ENCODE measurements at regions not wholly inside any gene's neighbourhood (a gene's known extent, or its start where the extent isn't known, plus 50 kb on each side); places are given as distances from the start of the nearest gene placed in this dataset.
A peak's percentile ranks its signal among the peaks of the same experiment; 100 is the strongest.
"Not testable (repeated sequence)": the region's sequence is repeated elsewhere in the genome, so short reads cannot be mapped to it uniquely, and the experiment has no call there.

DNA sequence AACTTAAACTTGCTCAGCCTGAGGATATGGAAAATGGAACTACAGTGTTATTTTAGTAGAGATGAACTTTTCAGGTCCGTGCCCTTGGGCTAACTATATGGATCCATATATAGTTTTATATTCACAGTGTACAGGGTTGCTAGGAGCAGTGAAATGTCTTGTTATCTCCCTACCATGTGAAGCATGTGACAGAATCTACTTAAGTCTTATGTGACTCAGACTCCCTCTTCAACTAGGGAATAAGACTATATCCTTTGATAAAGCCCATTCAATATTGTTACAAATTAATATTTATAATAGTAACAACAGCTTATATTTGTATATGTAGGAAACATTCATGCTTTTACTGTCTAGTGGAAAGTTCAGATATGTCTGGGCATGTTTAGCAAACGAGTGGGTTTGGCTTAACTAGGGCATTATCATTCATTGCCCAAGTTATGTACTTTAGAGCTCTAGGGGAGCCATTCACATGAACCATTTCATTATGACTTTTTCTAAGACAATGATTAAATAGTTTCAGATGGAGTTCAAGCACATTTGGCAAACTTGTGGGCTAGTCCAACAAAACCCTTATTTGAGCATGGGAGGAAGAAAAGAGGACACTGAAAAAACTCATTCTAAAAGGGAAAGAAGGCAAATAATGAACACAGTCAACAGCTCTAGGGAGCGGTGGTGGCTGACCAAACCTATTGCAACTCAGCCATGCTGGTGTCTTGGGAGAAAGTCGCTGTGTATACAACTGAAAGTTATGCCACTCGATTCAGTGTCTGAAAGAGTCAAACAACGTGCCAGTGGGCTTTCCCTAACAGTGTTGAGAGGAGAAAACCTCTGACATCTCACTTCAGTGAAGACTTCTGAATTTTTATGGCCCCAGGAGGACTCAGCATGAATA lies 305.9 kb upstream of the G2E3 start:
- Mint-ChIP-seq H3K36me3 (no peaks in the 10 kb centered on the region), H3K27ac (no peak overlapping the region), H3K9me3 (peaks cover 12 to 17% of the 10 kb centered on the region in 2 donors)
- no peak for DNase-seq (ENCODE audit: low spot score in 2 of 2)
- ATAC-seq, result no peak

DNA sequence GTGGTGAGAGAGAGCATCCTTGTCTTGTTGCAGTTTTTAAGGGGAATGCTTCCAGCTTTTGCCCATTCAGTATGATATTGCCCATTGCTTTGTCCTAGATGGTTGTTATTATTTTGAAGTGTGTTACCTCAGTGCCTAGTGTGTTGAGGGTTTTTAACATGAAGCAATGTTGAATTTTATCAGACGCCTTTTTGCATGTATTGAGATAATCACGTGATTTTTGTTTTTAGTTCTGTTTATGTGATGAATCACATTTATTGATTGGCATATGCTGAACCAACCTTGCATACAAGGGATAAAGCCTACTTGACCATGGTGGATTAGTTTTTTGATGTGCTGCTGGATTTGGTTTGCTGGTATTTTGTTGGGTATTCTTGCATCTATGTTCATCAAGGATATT lies 302.3 kb upstream of the G2E3 start:
- Mint-ChIP-seq H3K9me3 (peaks cover 12 to 17% of the 10 kb centered on the region in 2 donors), H3K27ac (no peak overlapping the region), H3K36me3 (no peaks in the 10 kb centered on the region)
- DNase-seq (ENCODE audit: low spot score in 2 of 2) (no peak), ATAC-seq (no peak)

DNA sequence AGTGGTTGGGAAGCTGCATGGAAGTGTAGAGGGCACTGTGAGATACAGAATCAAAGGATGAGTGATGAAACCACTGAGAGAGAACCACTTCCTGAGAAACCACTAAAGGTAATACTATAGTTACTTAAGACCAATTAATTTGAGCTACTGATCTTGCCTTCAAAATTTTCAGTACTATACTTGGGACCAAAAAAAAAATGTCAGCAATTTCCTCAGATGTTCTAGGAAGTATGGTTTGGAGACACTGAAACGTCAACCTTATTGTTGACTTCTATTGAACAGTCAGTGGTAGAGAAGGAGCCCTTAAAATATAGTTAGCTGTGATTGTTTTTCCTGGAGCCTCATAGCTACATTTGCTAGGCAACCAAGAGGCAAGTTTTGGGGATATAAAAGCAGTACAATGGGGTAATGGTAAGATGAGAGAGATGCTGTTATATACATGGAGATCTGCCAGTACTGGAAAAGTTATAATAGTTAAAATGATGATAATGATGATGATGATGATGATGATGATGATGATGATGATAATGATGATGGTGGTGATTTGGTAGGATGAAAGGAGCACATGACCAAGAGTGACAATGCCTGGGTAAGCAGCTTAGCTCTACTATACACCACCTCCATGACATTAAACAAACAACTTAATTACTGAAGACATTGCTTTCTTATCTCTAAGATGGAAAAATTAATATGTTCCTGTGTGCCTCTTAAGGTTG lies 300.9 kb upstream of the G2E3 start:
- H3K27ac Mint-ChIP-seq, result no peak overlapping the region
- H3K36me3 Mint-ChIP-seq, result no peaks in the 10 kb centered on the region
- peaks cover 12 to 15% of the 10 kb centered on the region in 2 donors for H3K9me3 Mint-ChIP-seq
- no peak for ATAC-seq
- DNase-seq (ENCODE audit: low spot score in 2 of 2), result no peak

DNA sequence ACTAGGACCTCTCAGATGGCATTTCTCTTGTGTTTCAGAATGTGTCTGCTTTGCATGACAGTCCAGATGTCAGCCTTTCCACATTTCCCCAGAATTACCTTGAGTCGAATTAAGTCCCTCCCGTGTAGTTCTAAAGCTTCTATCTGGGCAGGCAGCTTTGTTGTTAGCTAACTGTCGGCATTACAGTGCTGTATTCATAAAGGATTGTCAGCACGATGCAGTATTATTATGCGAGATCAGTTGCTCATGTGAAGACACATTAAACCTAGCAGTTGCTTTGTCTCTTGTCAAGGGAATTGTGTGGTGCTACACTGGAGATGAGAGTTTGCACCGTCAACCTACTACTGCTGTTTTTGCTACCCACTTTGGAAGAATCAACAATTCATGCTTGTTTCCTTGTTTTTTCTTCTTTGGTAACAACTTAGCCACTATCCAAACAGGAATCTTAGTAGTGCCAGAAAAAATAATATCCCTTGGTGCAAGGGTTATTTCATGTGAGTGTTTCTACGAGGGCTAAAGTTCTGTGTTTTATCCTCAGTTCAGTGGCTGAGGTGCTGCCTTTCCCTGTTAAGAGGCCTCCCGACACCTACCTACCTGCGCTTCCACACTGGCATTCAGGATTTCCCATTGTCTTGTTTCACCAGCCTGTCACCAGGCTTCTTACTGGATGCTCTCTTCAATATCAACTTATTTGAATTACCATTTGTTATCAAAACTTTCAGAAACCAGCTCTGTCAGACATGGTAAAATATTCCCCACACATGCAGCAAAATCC lies 297.9 kb upstream of the G2E3 start:
- no peak for ATAC-seq
- peaks cover 8 to 10% of the 10 kb centered on the region in 2 donors for H3K9me3 Mint-ChIP-seq
- no peaks in the 10 kb centered on the region for H3K36me3 Mint-ChIP-seq

DNA sequence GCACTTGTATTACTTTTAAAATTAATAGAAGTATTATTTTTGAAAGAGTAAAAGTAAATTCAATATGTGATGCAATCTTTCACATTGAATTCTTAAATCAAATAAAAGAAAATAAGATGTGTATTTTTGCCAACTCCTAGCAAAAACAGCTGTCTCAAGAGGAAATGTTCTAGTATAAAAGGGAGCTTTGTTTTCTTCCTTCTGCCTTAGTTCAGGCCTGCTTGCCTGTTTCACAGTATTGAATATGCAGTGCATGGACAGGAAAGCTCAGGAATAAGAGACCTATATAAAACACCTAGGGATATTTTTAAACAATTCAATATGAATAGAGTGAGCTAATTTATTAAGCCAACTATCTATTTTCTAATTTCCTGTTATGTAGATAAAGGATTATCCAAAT lies 294.8 kb upstream of the G2E3 start:
- H3K27ac Mint-ChIP-seq, result no peak overlapping the region
- no peaks in the 10 kb centered on the region for H3K9me3 Mint-ChIP-seq
- DNase-seq (ENCODE audit: low spot score in 2 of 2), result no peak
- no peak for ATAC-seq
- H3K36me3 Mint-ChIP-seq, result no peaks in the 10 kb centered on the region

More for the DNA sequence above, 297.9 kb upstream of the G2E3 start:
- H3K27ac Mint-ChIP-seq, result peak overlapping the region in 1 of 2 donors; percentile 90
- no peak for DNase-seq (ENCODE audit: low spot score in 2 of 2)

DNA sequence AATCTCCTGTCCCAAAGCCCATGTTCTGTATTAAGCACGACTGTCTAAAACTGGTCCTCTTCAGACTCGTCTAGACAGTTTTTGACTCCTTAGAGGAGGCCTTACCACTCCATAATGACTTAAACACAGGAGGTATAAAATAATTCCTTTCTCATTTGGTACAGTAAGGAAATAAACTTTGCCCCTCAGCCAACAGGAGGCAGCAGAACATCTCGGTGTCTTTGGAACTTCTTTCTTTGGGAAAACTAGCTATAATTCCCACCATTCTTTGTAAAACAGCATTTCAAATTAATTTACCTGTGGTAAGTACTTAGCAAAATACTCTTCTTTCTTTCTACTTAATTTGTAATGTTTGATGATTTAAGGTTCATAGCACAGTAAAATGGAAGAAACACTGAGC lies 292.7 kb upstream of the G2E3 start:
- no peak for ATAC-seq
- H3K9me3 Mint-ChIP-seq, result no peaks in the 10 kb centered on the region
- DNase-seq (ENCODE audit: low spot score in 2 of 2), result no peak
- no peaks in the 10 kb centered on the region for H3K36me3 Mint-ChIP-seq
- no peak overlapping the region for H3K27ac Mint-ChIP-seq

DNA sequence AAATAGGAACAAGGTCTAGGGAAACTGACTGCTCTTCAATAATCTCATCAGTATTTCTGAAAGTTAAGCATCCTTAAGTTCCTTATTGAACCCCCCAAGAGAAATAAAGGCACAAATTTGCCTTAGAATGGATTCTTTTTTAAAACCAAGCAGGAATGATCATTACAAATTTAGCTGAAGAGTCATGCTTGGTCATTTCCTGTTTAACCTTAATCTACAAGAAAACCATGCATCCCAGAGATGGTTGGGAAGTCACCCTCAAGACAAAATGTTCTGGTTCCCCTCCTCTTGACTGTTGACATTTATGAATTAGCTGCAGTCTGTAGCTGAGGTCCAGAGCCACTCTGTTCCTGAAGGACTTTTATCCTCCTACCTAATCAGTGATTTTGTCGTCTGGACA lies 291.8 kb upstream of the G2E3 start:
- DNase-seq (ENCODE audit: low spot score in 2 of 2) (no peak), ATAC-seq (no peak)
- Mint-ChIP-seq H3K36me3 (no peaks in the 10 kb centered on the region), H3K9me3 (no peaks in the 10 kb centered on the region), H3K27ac (no peak overlapping the region)

DNA sequence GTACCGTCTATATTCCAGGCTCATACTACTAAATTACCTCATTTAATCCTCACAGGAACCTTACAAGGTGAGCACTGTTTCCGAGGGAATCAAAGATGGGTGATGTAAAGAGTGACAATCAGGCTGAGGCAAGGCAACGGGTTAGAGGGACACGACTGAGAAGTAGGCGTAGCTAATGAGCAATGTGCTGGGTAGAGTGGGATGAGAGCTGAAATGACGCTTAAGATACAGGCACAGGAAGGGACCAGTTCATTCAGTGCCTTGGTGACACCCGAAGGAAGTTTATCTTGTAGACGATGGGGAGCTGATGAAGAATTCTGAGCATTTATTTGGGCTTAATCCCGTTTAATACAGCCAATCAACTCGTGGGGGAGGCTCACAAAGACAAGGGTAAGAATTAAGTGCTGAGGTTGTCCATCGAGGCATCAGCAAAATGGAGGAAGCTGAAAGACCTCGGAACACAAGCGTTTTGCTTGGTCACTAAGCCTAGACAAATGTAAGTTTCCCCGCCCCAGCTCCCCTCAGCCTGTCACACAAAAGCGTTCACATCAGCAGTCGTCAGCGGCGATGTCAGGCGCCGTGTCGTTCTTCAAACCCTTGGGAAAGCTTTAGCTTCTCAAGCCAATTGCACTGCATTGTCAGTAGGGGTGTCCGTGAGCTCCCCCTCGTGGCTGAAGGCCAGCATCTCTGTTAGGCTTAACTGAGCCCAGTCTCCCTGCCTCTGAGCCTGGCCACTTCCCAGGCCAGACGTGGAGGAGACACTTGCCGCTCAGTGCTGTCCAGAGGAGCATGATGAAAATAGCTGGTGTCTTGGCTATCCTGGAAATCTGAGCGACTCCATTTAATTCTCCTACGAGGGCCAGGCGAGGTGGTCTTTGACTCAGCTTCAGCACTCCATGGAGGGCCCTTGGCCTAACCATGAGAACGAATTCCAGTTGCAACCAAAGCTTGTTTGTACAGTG lies 288.5 kb upstream of the G2E3 start:
- ATAC-seq (peak; percentile 73 to 91), DNase-seq (ENCODE audit: low spot score in 2 of 2) (peak; percentile 57 to 75)
- Mint-ChIP-seq H3K9me3 (no peaks in the 10 kb centered on the region), H3K27ac (no peak overlapping the region), H3K36me3 (no peaks in the 10 kb centered on the region)

DNA sequence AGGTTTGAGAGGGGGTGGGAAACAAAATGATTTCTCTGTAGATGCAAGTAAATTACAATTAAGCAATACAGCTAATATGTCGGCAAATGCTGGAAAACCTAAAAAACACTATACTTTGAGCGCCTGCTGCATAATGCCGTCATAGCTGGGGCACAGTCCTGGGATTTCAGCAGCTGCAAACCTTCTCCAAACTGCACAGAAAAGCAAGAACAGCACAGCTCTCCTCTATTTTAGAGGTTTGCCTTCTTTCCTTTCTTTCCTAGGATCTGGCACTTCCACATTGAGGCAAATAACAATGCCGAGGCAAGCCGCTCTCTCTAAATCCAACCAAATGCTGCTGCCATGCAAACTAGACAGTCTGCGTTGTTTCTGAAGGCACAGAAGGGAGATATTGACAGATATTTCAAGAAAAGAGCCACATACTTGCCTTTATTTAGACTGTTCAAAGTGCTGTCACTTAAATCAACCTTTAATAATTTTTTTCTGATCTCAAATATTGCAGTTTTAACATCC lies 287.1 kb upstream of the G2E3 start:
- DNase-seq (ENCODE audit: low spot score in 2 of 2) (no peak), ATAC-seq (no peak)
- Mint-ChIP-seq H3K27ac (no peak overlapping the region), H3K36me3 (no peaks in the 10 kb centered on the region), H3K9me3 (peaks cover 6 to 8% of the 10 kb centered on the region in 2 donors)

DNA sequence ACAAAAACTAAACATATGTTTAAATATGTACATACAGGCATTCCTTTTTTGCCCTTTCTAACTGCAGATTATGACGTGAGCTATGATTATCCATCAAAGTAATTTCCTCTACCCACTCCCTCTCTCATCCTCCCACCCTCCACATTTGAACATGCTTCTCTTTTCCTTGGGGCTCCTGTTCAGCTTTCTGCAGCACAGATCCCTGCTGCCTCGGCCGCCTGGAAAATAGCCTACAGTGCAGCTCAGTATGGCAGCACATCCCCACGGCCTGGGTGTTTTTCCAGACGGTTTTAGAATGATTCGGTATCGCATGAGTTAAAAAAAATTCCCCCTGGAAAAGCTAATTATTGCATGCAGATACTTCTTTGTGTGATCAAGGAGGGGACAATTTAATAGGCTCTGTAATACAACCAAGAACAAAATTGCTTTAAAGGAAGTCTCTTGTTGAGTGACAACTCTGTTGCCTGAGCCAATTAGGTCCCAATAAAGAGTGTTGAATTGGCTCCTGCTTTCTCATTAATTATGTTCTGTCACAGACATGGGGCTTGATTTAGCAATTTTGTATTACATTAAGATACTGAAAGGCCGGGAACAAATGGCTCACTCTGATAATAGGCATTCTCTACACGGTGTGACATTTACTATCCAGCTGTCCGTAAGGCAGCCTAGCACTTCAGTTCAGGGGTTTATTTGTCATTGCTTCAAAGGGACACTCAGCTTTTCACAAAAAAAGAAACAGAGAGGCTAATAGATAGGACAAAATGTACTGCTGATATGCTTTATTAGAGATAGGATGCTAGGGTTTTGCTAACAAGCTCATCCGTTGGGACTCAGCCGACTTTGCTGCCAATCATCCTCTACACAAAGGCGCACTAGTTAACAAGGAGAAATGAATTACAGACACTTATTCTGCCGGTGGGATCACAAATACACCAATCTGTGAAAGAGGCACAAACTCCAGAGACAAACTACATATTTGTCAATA lies 285.8 kb upstream of the G2E3 start:
- ATAC-seq, result no peak
- no peak for DNase-seq (ENCODE audit: low spot score in 2 of 2)
- Mint-ChIP-seq H3K9me3 (peaks cover 6 to 11% of the 10 kb centered on the region in 2 donors), H3K36me3 (no peaks in the 10 kb centered on the region), H3K27ac (peak overlapping the region in 1 of 2 donors; percentile 26)

DNA sequence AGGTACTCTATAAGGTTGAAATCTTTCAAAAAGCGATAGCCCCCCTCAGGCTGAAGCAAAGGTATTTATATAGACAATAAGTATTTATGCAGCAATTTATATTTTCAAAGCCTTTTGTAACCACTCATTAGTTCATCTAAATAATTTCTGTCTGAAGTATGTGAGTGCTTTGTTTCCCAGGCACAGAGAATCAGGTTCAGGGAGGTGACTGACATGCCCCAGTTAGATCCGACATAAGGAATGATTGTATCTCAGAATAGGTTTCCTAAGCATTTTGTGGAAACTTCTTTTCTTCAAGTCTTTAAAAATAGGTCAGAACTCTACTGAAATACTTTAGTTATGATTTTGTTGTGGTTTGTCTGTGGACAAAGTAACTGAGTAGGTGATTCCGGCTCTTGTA lies 283.4 kb upstream of the G2E3 start:
- Mint-ChIP-seq H3K9me3 (peaks cover 6 to 14% of the 10 kb centered on the region in 2 donors), H3K27ac (no peak overlapping the region), H3K36me3 (no peaks in the 10 kb centered on the region)
- ATAC-seq, result no peak
- DNase-seq (ENCODE audit: low spot score in 2 of 2), result no peak

DNA sequence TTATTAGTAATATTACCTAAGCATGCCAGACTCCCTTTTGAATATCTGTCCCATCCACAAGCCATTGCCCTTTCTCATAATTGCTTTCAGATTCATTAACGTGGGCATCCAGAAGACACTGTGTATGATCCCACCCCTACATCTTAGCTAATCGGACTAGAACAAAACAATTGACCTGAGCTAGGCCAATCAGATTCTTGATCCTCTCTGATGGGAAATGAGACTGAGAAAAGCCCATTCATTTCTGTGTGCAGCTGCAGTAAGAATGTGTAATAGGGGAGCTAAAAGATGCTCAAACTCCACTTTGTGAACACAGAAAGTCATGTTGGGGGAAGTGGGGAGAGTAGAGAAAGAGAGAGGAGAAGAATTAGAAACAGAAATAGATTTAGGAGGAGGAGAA lies 281.7 kb upstream of the G2E3 start:
- no peaks in the 10 kb centered on the region for H3K36me3 Mint-ChIP-seq
- ATAC-seq (no peak), DNase-seq (ENCODE audit: low spot score in 2 of 2) (no peak)
- no peak overlapping the region for H3K27ac Mint-ChIP-seq
- H3K9me3 Mint-ChIP-seq, result peaks cover 6 to 14% of the 10 kb centered on the region in 2 donors

DNA sequence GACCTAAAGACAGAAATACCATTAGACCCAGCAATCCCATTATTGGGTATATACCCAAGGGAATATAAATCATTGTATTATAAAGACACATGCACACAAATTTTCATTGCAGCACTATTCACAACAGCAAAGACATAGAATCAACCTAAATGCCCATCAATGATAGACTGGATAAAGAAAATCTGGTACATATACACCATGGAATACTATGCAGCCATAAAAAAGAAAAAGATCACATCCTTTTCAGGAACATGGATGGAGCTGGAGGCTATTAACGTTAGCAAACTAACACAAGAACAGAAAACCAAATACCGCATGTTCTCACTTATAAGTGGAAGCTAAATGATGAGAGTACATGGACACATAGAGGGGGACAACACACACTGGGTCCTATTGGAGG lies 280.1 kb upstream of the G2E3 start:
- H3K27ac Mint-ChIP-seq; DNase-seq (ENCODE audit: low spot score in 2 of 2); ATAC-seq; H3K36me3 Mint-ChIP-seq: not testable (repeated sequence)
- peaks cover 6 to 14% of the 10 kb centered on the region in 2 donors for H3K9me3 Mint-ChIP-seq

DNA sequence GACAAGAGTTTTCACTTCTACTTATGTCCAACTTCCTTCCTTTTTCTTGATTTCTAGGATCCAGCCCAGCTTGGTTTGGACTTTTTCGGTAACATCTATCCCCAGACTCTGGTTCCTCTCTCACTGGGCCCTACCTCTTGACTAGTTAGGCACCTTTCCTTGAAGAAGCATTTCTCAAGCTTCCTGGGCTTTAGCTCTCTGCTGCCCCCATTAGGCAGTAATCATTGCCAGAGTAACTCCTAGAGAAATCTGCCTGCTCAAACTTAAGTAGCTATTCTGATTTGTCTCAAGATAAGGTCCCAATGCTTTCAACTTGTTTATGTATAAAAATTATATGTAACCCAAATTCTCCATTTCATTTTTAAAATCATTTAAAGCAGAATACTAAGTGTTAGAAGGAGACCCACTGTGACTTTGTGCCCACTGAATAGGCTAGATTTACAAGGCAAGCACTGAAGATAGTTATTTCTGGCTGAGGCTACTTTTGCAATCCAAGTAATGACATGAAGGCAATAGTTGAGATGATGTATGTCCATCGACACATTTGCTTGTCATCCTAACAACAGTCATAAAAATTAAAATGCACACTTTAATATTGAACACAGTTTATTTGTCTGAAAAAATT lies 275.0 kb upstream of the G2E3 start:
- ATAC-seq, result no peak
- DNase-seq (ENCODE audit: low spot score in 2 of 2), result peak in 1 of 2 donors; percentile 34
- no peaks in the 10 kb centered on the region for H3K36me3 Mint-ChIP-seq
- H3K27ac Mint-ChIP-seq, result peak overlapping the region in 1 of 2 donors; percentile 77
- H3K9me3 Mint-ChIP-seq, result no peaks in the 10 kb centered on the region
